Jurkat, Clone E6-1 (cell line): ENCODE measurements at regions not wholly inside any gene's neighbourhood (a gene's known extent, or its start where the extent isn't known, plus 50 kb on each side); places are given as distances from the start of the nearest gene placed in this dataset.
A peak's percentile ranks its signal among the peaks of the same experiment; 100 is the strongest.
"Not testable (repeated sequence)": the region's sequence is repeated elsewhere in the genome, so short reads cannot be mapped to it uniquely, and the experiment has no call there.

Experiments
- DNase-seq: peaks from one replicate; pipeline ENCODE4 v3.0.0-alpha.2; 2011; ENCODE audit warnings: low read depth, low spot score
- H3K4me3 ChIP-seq: 2 replicates; pipeline ENCODE4 v1.5.1; 2011; ENCODE audit warnings: mild to moderate bottlenecking, low read length, control low read depth, moderate library complexity

- DNase-seq, result no peak
- no peak overlapping the region for H3K4me3 ChIP-seq
Observed at GRCh38 chr3:43236008-43236407, 50.3 kb upstream of the SNRK start.

GRCh38 chr3:43233062-43233461 is 53.3 kb upstream of the SNRK start:
- no peak overlapping the region for H3K4me3 ChIP-seq
- no peak for DNase-seq

GRCh38 chr3:43231276-43232000 is 54.9 kb upstream of the SNRK start:
- DNase-seq, result no peak
- no peak overlapping the region for H3K4me3 ChIP-seq

- DNase-seq, H3K4me3 ChIP-seq: not testable (repeated sequence)
Observed at GRCh38 chr3:43229865-43230264, 56.5 kb upstream of the SNRK start.

- H3K4me3 ChIP-seq, result not testable (repeated sequence)
Observed at GRCh38 chr3:43227685-43228084, 58.7 kb upstream of the SNRK start.

GRCh38 chr3:43224405-43225073 is 61.8 kb upstream of the SNRK start:
- H3K4me3 ChIP-seq, result no peak overlapping the region
- no peak for DNase-seq

More at GRCh38 chr3:43227685-43228084, 58.7 kb upstream of the SNRK start:
- not testable (repeated sequence) for DNase-seq

- no peak for DNase-seq
- no peak overlapping the region for H3K4me3 ChIP-seq
Observed at GRCh38 chr3:43223670-43224364, 62.5 kb upstream of the SNRK start.

- H3K4me3 ChIP-seq, result no peak overlapping the region
Observed at GRCh38 chr3:43222590-43222989, 63.8 kb upstream of the SNRK start.

GRCh38 chr3:43221076-43221475 is 65.3 kb upstream of the SNRK start:
- no peak for DNase-seq
- H3K4me3 ChIP-seq, result no peak overlapping the region

More at GRCh38 chr3:43222590-43222989, 63.8 kb upstream of the SNRK start:
- peak; percentile 89 for DNase-seq

GRCh38 chr3:43219616-43220015 is 66.7 kb upstream of the SNRK start:
- no peak overlapping the region for H3K4me3 ChIP-seq
- no peak for DNase-seq

GRCh38 chr3:43218921-43219320 is 67.4 kb upstream of the SNRK start:
- H3K4me3 ChIP-seq, result no peak overlapping the region
- DNase-seq, result no peak

- no peak overlapping the region for H3K4me3 ChIP-seq
- DNase-seq, result no peak
Observed at GRCh38 chr3:43218156-43218555, 68.2 kb upstream of the SNRK start.

GRCh38 chr3:43217633-43218032 is 68.7 kb upstream of the SNRK start:
- DNase-seq, result no peak
- no peak overlapping the region for H3K4me3 ChIP-seq

GRCh38 chr3:43217206-43217605 is 69.1 kb upstream of the SNRK start:
- no peak overlapping the region for H3K4me3 ChIP-seq
- DNase-seq, result no peak

- H3K4me3 ChIP-seq, result no peak overlapping the region
- DNase-seq, result peak; percentile 23
Observed at GRCh38 chr3:43215663-43216275, 70.6 kb upstream of the SNRK start.

GRCh38 chr3:43215138-43215537 is 71.2 kb upstream of the SNRK start:
- DNase-seq, result no peak
- H3K4me3 ChIP-seq, result no peak overlapping the region

- no peak for DNase-seq
- no peak overlapping the region for H3K4me3 ChIP-seq
Observed at GRCh38 chr3:43214616-43215015, 71.7 kb upstream of the SNRK start.

GRCh38 chr3:43213631-43214030 is 72.7 kb upstream of the SNRK start:
- no peak overlapping the region for H3K4me3 ChIP-seq
- DNase-seq, result no peak

GRCh38 chr3:43212914-43213611 is 73.3 kb upstream of the SNRK start:
- H3K4me3 ChIP-seq, result no peak overlapping the region
- DNase-seq, result no peak
